ENCODE measurements at regions not wholly inside any gene's neighbourhood (a gene's known extent, or its start where the extent isn't known, plus 50 kb on each side); places are given as distances from the start of the nearest gene placed in this dataset.

- TF ChIP-seq POLR2A (IDR thresholded peaks at IDR 0.05) (no peak), CTCF (IDR thresholded peaks at IDR 0.05) (no peak)
These were observed 370.2 kb upstream of the GRIA3 start for GRCh38 chrX:122813876-122814275.
